HepG2 (cell line): ENCODE measurements at regions not wholly inside any gene's neighbourhood (a gene's known extent, or its start where the extent isn't known, plus 50 kb on each side); places are given as distances from the start of the nearest gene placed in this dataset.

Source experiments
- ADNP ChIP-seq: sonication (generic); formaldehyde crosslinking; IDR thresholded peaks from 2 replicates; pipeline ENCODE4 v1.4.0; 2020; ENCODE audit warnings: missing genetic modification reagents
- CCAR2 ChIP-seq: fragments of 200-400 bp; formaldehyde crosslinking; optimal IDR thresholded peaks from 2 replicates; pipeline ENCODE3; 2018; ENCODE audit warnings: low read depth, mild to moderate bottlenecking, low read length, moderate library complexity
- CREM ChIP-seq, 2 experiments: sonication (generic) in 1 of 2; formaldehyde crosslinking in 1 of 2; IDR thresholded peaks; 2 replicates each; pipeline versions ENCODE4 v1.4.0 to v1.6.1; 2016 to 2020; ENCODE audit warnings: antibody characterized with exemption in 1 of 2, mild to moderate bottlenecking in 1 of 2, missing genetic modification reagents in 1 of 2
- FOSL2 ChIP-seq: sonication (generic); formaldehyde crosslinking; IDR thresholded peaks from 2 replicates; pipeline ENCODE4 v1.4.0; 2020; ENCODE audit warnings: missing genetic modification reagents
- FOXP1 ChIP-seq, 2 experiments: fragments of 450-650 bp in 1 of 2; IDR thresholded peaks; 2 replicates each; pipeline ENCODE4 v1.6.1; 2017 to 2018; ENCODE audit warnings: antibody characterized with exemption in 1 of 2
- JARID2 ChIP-seq: sonication (generic); formaldehyde crosslinking; IDR thresholded peaks from 2 replicates; pipeline ENCODE4 v1.8.1; 2023; ENCODE audit warnings: missing genetic modification reagents, inconsistent platforms; ENCODE audit not compliant: insufficient replicate concordance
- KDM5A ChIP-seq: fragments of 200-600 bp; sonication (generic); IDR thresholded peaks from 2 replicates; pipeline ENCODE4 v1.7.0; 2018; ENCODE audit warnings: antibody characterized with exemption, mild to moderate bottlenecking, low read length, borderline replicate concordance
- NAIF1 ChIP-seq: sonication (generic); formaldehyde crosslinking; IDR thresholded peaks from 2 replicates; pipeline ENCODE4 v1.5.0; 2020; ENCODE audit warnings: mild to moderate bottlenecking, missing genetic modification reagents, borderline replicate concordance
- NFIB ChIP-seq: sonication (generic); formaldehyde crosslinking; IDR thresholded peaks from 2 replicates; pipeline ENCODE4 v1.9.0; 2021; ENCODE audit warnings: missing genetic modification reagents, mild to moderate bottlenecking, borderline replicate concordance
- SALL1 ChIP-seq: sonication (generic); formaldehyde crosslinking; IDR thresholded peaks from 2 replicates; pipeline ENCODE4 v1.8.0; 2022; ENCODE audit warnings: mild to moderate bottlenecking, missing genetic modification reagents
- SALL2 ChIP-seq: sonication (generic); formaldehyde crosslinking; IDR thresholded peaks from 2 replicates; pipeline ENCODE4 v1.8.1; 2023; ENCODE audit warnings: mild to moderate bottlenecking, missing genetic modification reagents, inconsistent platforms
- SMARCC2 ChIP-seq: fragments of 450-650 bp; IDR thresholded peaks from 2 replicates; pipeline ENCODE4 v1.6.1; 2017; ENCODE audit warnings: antibody characterized with exemption, mild to moderate bottlenecking
- U2AF1 ChIP-seq: fragments of 200-400 bp; formaldehyde crosslinking; optimal IDR thresholded peaks from 2 replicates; pipeline ENCODE3; 2017; ENCODE audit warnings: mild to moderate bottlenecking, low read depth, low read length
- YEATS2 ChIP-seq: sonication (generic); formaldehyde crosslinking; IDR thresholded peaks from 2 replicates; pipeline ENCODE4 v1.4.0; 2020; ENCODE audit warnings: missing genetic modification reagents, borderline replicate concordance
- ZNF10 ChIP-seq: sonication (generic); formaldehyde crosslinking; IDR thresholded peaks from 2 replicates; pipeline ENCODE4 v1.4.0; 2020; ENCODE audit warnings: mild to moderate bottlenecking, low read depth, missing genetic modification reagents, borderline replicate concordance
- ZNF143 ChIP-seq: sonication (generic); formaldehyde crosslinking; IDR thresholded peaks from 2 replicates; pipeline ENCODE4 v1.4.0; 2020; ENCODE audit warnings: missing genetic modification reagents
- ZNF17 ChIP-seq: sonication (generic); formaldehyde crosslinking; IDR thresholded peaks from 2 replicates; pipeline ENCODE4 v1.5.0; 2020; ENCODE audit warnings: mild to moderate bottlenecking, missing genetic modification reagents
- ZNF292 ChIP-seq: sonication (generic); formaldehyde crosslinking; IDR thresholded peaks from 2 replicates; pipeline ENCODE4 v1.8.1; 2022; ENCODE audit warnings: mild to moderate bottlenecking, low read depth, missing genetic modification reagents, borderline replicate concordance
- ZNF564 ChIP-seq: sonication (generic); formaldehyde crosslinking; IDR thresholded peaks from 2 replicates; pipeline ENCODE4 v1.8.1; 2023; ENCODE audit warnings: mild to moderate bottlenecking, missing genetic modification reagents
- ZNF644 ChIP-seq: IDR thresholded peaks from 2 replicates; pipeline ENCODE4 v1.6.1; 2016; ENCODE audit warnings: low read depth
- ZNF710 ChIP-seq: sonication (generic); formaldehyde crosslinking; IDR thresholded peaks from 2 replicates; pipeline ENCODE4 v1.5.0; 2020; ENCODE audit warnings: mild to moderate bottlenecking, missing genetic modification reagents, borderline replicate concordance
- ZSCAN21 ChIP-seq: sonication (generic); formaldehyde crosslinking; IDR thresholded peaks from 2 replicates; pipeline ENCODE4 v1.8.0; 2022; ENCODE audit warnings: mild to moderate bottlenecking, missing genetic modification reagents, moderate library complexity, borderline replicate concordance
- TF ChIP-seq, protein P1 (sequence below): sonication (generic); formaldehyde crosslinking; IDR thresholded peaks from 2 replicates; pipeline ENCODE4 v1.8.1; 2023; ENCODE audit warnings: mild to moderate bottlenecking, missing genetic modification reagents
- TF ChIP-seq, protein P2 (sequence below): sonication (generic); formaldehyde crosslinking; IDR thresholded peaks from 2 replicates; pipeline ENCODE4 v1.8.1; 2022; ENCODE audit warnings: low read depth, mild to moderate bottlenecking, missing genetic modification reagents

DNA sequence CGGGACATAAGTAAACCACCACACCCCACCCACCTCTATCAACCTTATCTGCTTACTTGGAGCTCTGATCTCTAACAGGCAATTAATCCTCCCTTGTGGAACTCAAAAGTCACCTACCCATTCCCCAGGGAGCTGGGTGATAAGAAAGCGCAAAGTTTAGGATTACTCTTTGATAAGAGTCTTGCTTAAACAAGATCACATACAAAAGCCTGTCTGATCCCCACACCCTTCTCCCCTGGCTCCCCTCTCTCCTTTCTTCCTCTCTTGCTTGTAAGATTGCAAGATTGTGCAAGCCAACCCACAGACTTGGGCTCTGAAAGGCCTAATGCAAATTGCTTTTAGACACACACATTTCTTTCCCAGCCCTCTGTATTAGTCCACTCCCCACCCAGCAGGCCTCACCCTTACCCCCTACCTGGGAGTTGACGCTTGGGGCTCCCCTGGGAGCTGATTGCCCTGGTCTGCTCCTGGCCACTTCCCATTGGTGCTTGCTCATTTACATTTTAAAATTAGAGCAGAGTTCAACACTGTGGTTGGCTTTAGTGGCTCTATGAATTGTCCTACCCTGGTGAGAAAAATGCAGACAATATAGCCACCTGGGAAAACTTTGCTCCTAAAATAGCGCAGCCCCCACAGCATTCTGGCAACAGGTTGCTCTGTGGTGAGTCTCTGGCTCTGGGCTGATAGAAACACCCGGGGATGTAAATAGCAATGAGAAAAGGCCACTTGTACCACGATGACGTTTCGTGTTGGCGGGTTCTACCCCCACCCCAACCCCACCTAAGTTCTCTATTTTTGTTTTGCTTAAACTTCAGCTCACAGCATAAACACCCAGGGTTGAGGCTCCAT, 58.9 kb upstream of the EPCAM start (continued):
- TF ChIP-seq YEATS2 (CRISPR knock-in tag) (no peak), ZNF17 (CRISPR knock-in tag) (no peak), NAIF1 (CRISPR knock-in tag) (no peak), FOXP1 (IDR thresholded peaks at IDR 0.05) (no peak), FOXP1 (CRISPR knock-in tag; IDR thresholded peaks at IDR 0.05) (peak; percentile 62; the same call in 1 of the 2 replicates), ZNF710 (peak; percentile 93), ZNF10 (no peak), CCAR2 (no peak), SMARCC2 (no peak), SALL2 (CRISPR knock-in tag) (peak; percentile 83; the same call in 1 of the 2 replicates), U2AF1 (no peak), JARID2 (CRISPR knock-in tag) (no peak), KDM5A (no peak), ZNF292 (CRISPR knock-in tag) (no peak; the same call in 1 of the 2 replicates), ZNF143 (CRISPR knock-in tag) (no peak; the same call in 1 of the 2 replicates), FOSL2 (CRISPR knock-in tag) (peak; percentile 65), ZNF644 (CRISPR knock-in tag) (peak; percentile 70; the same call in 1 of the 2 replicates), ZNF564 (no peak), ADNP (CRISPR knock-in tag) (no peak), CREM (IDR thresholded peaks at IDR 0.05) (peak; percentile 90), CREM (CRISPR knock-in tag; IDR thresholded peaks at IDR 0.05) (no peak), SALL1 (CRISPR knock-in tag) (peak; percentile 37), ZSCAN21 (0 out of 2 replicates have a peak, but pooled peaks have one; percentile 21), NFIB (CRISPR knock-in tag) (no peak)
- TF ChIP-seq, protein P1, sequence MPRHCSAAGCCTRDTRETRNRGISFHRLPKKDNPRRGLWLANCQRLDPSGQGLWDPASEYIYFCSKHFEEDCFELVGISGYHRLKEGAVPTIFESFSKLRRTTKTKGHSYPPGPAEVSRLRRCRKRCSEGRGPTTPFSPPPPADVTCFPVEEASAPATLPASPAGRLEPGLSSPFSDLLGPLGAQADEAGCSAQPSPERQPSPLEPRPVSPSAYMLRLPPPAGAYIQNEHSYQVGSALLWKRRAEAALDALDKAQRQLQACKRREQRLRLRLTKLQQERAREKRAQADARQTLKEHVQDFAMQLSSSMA (CRISPR knock-in tag): no peak
- TF ChIP-seq, protein P2, sequence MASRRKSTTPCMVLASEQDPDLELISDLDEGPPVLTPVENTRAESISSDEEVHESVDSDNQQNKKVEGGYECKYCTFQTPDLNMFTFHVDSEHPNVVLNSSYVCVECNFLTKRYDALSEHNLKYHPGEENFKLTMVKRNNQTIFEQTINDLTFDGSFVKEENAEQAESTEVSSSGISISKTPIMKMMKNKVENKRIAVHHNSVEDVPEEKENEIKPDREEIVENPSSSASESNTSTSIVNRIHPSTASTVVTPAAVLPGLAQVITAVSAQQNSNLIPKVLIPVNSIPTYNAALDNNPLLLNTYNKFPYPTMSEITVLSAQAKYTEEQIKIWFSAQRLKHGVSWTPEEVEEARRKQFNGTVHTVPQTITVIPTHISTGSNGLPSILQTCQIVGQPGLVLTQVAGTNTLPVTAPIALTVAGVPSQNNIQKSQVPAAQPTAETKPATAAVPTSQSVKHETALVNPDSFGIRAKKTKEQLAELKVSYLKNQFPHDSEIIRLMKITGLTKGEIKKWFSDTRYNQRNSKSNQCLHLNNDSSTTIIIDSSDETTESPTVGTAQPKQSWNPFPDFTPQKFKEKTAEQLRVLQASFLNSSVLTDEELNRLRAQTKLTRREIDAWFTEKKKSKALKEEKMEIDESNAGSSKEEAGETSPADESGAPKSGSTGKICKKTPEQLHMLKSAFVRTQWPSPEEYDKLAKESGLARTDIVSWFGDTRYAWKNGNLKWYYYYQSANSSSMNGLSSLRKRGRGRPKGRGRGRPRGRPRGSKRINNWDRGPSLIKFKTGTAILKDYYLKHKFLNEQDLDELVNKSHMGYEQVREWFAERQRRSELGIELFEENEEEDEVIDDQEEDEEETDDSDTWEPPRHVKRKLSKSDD (CRISPR knock-in tag): peak; percentile 72; the same call in 1 of the 2 replicates
